Stimulated activated CD8-positive, alpha-beta memory T cell treated with anti-CD3 and anti-CD28 coated beads, Interleukin-7, amount 100 ng/mL, for 48 hours (primary cell): ENCODE measurements at regions not wholly inside any gene's neighbourhood (a gene's known extent, or its start where the extent isn't known, plus 50 kb on each side); places are given as distances from the start of the nearest gene placed in this dataset.
"Not testable (repeated sequence)": the region's sequence is repeated elsewhere in the genome, so short reads cannot be mapped to it uniquely, and the experiment has no call there.

Experiments used
- DNase-seq, 2 donors: peaks; one replicate each; pipeline ENCODE4 v3.0.0-alpha.2; 2020; ENCODE audit warnings: low read depth in 1 of 2; ENCODE audit errors: extremely low read depth in 1 of 2

- no peak for DNase-seq
These were observed 98.2 kb downstream of the AHR start for GRCh38 chr7:17396692-17397091.

- DNase-seq, result peak in 1 of 2 donors; percentile 11
These were observed 103.6 kb downstream of the AHR start for GRCh38 chr7:17401791-17402627.

GRCh38 chr7:17402628-17403278 is 104.3 kb downstream of the AHR start:
- no peak for DNase-seq

- no peak for DNase-seq
These were observed 105.6 kb downstream of the AHR start for GRCh38 chr7:17404006-17404405.

GRCh38 chr7:17405786-17406185 is 107.3 kb downstream of the AHR start:
- no peak for DNase-seq

GRCh38 chr7:17406738-17407137 is 108.3 kb downstream of the AHR start:
- no peak for DNase-seq

- no peak for DNase-seq
These were observed 108.8 kb downstream of the AHR start for GRCh38 chr7:17407229-17407628.

- no peak for DNase-seq
These were observed 109.9 kb downstream of the AHR start for GRCh38 chr7:17408245-17408903.

GRCh38 chr7:17408904-17409290 is 110.4 kb downstream of the AHR start:
- no peak for DNase-seq

GRCh38 chr7:17411922-17412321 is 113.5 kb downstream of the AHR start:
- DNase-seq, result no peak

GRCh38 chr7:17412883-17413282 is 114.4 kb downstream of the AHR start:
- no peak for DNase-seq

- no peak for DNase-seq
These were observed 117.5 kb downstream of the AHR start for GRCh38 chr7:17415955-17416354.

- DNase-seq, result not testable (repeated sequence)
These were observed 122.0 kb downstream of the AHR start for GRCh38 chr7:17420308-17421015.

- no peak for DNase-seq
These were observed 123.5 kb downstream of the AHR start for GRCh38 chr7:17421941-17422340.

- DNase-seq, result no peak
These were observed 124.5 kb downstream of the AHR start for GRCh38 chr7:17422966-17423365.

- DNase-seq, result no peak
These were observed 129.5 kb downstream of the AHR start for GRCh38 chr7:17427924-17428323.

GRCh38 chr7:17429579-17429978 is 131.1 kb downstream of the AHR start:
- DNase-seq, result no peak

GRCh38 chr7:17432793-17433192 is 134.3 kb downstream of the AHR start:
- DNase-seq, result no peak

- DNase-seq, result no peak
These were observed 135.7 kb downstream of the AHR start for GRCh38 chr7:17434191-17434590.

GRCh38 chr7:17434841-17435692 is 136.6 kb downstream of the AHR start:
- DNase-seq, result no peak
